GM06990 (cell line): ENCODE measurements at regions not wholly inside any gene's neighbourhood (a gene's known extent, or its start where the extent isn't known, plus 50 kb on each side); places are given as distances from the start of the nearest gene placed in this dataset.

Experiments
- DNase-seq: peaks from one replicate; pipeline ENCODE4 v3.0.0-alpha.2; 2011; ENCODE audit not compliant: insufficient read length; ENCODE audit errors: extremely low read depth
- H3K27me3 ChIP-seq: replicated peaks from 2 replicates; pipeline ENCODE4 v1.6.0; 2011; ENCODE audit warnings: low read length; ENCODE audit not compliant: control insufficient read depth, insufficient read depth
- H3K36me3 ChIP-seq: 2 replicates; pipeline ENCODE4 v1.5.1; 2011; ENCODE audit warnings: low read length; ENCODE audit not compliant: control insufficient read depth, insufficient read depth
- H3K4me3 ChIP-seq: replicated peaks from 2 replicates; pipeline ENCODE4 v1.5.1; 2011; ENCODE audit warnings: low read depth, mild to moderate bottlenecking, control low read depth, low read length
- TF ChIP-seq, protein P1 (sequence below): IDR thresholded peaks from 2 replicates; pipeline ENCODE4 v1.5.1; 2011; ENCODE audit warnings: low read length, control low read depth, mild to moderate bottlenecking, inconsistent platforms; ENCODE audit not compliant: insufficient read depth, poor library complexity, severe bottlenecking

DNA sequence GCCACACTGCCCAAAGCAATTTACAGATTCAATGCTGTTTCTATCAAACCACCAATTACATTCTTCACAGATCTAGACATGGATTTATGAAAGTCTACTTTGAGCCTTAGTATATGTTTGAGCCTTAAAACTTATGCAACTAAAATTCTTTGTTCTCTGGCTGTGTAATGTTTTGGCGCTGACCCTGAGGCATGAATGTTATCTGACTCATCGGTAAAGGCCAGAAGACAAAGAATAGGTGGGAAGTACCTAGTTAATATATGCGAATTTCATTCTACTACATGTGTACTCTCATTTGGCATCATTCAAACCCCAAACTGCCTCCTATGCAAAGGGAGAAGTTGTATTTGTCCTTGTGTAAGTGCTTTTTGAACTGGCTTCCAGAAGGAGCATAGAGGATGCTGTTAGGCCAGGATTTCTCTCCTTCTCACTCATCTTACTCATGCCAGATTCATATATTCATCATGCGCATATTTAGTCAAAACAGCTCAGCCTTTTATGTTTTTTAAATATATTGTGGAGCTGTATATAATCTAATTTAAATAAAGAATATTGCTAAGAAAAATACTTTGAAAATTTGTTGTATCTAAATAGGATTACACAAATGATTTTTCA lies 204.2 kb downstream of the NFKBIZ start:
- DNase-seq, result no peak
- TF ChIP-seq, protein P1, sequence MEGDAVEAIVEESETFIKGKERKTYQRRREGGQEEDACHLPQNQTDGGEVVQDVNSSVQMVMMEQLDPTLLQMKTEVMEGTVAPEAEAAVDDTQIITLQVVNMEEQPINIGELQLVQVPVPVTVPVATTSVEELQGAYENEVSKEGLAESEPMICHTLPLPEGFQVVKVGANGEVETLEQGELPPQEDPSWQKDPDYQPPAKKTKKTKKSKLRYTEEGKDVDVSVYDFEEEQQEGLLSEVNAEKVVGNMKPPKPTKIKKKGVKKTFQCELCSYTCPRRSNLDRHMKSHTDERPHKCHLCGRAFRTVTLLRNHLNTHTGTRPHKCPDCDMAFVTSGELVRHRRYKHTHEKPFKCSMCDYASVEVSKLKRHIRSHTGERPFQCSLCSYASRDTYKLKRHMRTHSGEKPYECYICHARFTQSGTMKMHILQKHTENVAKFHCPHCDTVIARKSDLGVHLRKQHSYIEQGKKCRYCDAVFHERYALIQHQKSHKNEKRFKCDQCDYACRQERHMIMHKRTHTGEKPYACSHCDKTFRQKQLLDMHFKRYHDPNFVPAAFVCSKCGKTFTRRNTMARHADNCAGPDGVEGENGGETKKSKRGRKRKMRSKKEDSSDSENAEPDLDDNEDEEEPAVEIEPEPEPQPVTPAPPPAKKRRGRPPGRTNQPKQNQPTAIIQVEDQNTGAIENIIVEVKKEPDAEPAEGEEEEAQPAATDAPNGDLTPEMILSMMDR, result no peak
- Histone ChIP-seq H3K27me3 (no peaks in the 10 kb centered on the region), H3K36me3 (no peaks in the 10 kb centered on the region), H3K4me3 (no peak overlapping the region)

DNA sequence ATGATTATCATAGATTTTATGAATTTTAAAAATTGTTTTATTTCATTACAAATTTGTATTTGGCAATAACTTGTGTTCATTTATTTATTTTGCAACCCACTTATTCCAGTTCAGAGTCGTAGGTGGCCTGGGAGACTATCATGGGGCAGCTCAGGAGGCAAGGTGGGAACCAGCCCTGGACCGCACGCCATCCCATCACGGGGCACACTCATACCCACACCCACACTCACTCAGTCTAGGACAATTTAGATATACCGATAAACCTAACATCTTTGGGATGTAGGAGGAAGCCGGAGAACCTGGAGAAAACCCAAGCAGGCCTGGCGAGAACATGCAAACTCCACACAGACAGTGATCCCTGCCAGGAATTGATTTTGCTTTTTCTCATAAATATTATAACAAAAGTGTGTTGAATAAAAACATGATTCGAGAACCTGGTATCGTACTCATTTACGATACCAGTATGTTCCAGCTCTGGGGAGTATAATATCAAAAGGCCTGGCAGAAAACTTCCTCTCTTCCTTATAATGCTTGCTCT lies 205.3 kb downstream of the NFKBIZ start:
- Histone ChIP-seq H3K27me3 (no peaks in the 10 kb centered on the region), H3K4me3 (no peak overlapping the region), H3K36me3 (no peaks in the 10 kb centered on the region)
- TF ChIP-seq, protein P1, result no peak
- no peak for DNase-seq

DNA sequence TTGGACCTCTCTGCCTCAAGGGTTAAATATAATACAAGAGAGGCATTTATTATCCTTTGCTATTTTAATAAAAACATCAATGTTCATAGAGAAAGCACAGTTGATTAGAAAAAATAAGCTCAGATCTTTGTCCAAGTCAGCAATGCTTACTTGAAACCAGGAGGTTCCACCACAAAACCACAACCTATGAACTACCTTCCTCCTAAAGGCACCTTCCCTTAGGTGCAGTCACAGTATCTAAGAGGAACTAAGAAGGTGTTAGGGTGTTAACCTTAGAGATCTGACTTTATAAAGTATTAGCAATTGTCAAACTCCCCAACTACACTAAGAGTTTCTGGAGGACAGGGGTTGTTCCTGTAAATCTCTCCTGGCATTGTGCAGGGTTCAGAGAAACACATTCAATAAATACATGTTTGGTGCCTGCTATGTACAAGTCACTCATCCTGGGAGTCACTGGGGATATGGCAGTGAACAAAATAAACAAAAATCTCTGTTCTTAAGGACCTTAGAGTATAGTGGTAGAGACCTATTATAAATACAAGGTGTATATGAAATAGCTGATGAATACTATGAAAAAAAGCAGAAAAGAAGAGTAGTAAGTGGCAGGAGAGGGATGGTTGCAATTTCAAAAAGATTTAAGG lies 208.6 kb downstream of the NFKBIZ start:
- Histone ChIP-seq H3K4me3 (no peak overlapping the region), H3K36me3 (no peaks in the 10 kb centered on the region), H3K27me3 (no peaks in the 10 kb centered on the region)
- peak; percentile 58 for DNase-seq
- TF ChIP-seq, protein P1, result no peak

DNA sequence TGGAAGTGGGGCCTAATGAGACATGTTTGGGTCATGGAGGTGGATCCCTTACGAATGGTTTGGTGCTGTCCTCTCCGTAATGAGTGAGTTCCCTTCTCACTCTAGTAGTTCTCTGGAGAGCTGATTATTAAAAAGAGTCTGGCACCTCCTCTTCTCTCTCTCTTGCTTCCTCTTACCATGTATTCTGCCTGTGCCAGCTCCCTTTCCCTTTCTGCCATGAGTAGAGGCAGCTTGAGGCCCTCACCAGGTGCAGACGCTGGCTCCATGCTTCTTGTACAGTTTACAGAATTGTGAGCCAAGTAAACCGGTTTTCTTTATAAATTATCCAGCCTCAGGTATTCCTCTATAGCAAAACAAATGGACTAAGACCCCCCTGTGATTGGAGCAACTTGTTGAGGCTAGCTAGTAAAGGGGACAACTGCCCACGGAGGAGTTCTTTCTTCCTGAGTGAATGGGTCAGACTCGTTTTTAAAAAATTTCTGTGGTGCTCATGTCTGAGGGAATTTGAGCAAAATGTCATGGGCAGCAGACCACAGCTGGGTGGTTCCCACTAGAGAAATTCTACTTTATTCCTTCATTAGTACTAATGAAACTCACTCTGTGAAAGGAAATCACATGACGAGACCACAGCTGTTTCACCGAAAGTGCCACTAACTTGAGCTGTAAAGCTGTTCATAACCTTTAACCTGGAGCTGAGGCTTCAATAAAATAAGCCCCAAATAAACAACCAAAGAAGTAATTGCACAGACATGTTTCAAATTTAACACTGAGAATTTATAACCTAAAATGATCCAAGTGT lies 210.0 kb downstream of the NFKBIZ start:
- H3K27me3 ChIP-seq, result no peaks in the 10 kb centered on the region
- no peaks in the 10 kb centered on the region for H3K36me3 ChIP-seq
- TF ChIP-seq, protein P1, result no peak
- DNase-seq, result peak; percentile 69
- no peak overlapping the region for H3K4me3 ChIP-seq

DNA sequence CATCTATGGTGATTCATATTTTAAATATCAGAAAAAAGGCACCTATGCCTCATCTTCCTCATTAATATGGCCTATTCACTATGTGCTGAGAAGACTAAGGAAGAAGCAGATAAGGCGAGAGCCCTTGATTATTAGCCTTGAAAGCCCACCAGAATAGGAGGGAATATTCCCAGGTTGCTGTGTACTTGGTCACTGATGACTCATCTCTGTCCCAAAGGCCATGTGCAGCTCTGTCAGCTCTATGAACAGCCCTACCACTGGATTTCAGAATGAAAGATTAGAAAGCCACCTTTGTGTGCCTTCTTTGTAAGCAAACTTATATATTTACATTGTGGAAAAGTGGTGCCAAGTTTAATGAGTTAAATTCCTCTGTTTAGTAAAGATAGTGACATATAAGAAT lies 211.5 kb downstream of the NFKBIZ start:
- TF ChIP-seq, protein P1, result no peak
- no peak overlapping the region for H3K4me3 ChIP-seq
- no peaks in the 10 kb centered on the region for H3K36me3 ChIP-seq

More for the DNA sequence above, 211.5 kb downstream of the NFKBIZ start:
- H3K27me3 ChIP-seq, result no peaks in the 10 kb centered on the region
- DNase-seq, result no peak
